GM18505 (cell line): ENCODE measurements at regions not wholly inside any gene's neighbourhood (a gene's known extent, or its start where the extent isn't known, plus 50 kb on each side); places are given as distances from the start of the nearest gene placed in this dataset.
"Not testable (repeated sequence)": the region's sequence is repeated elsewhere in the genome, so short reads cannot be mapped to it uniquely, and the experiment has no call there.

Source experiments
- ATAC-seq: cut with Tn5 transposase; IDR thresholded peaks from one replicate; pipeline ENCODE4 v1.9.1; 2021; ENCODE audit not compliant: unreplicated experiment
- POLR2A ChIP-seq: IDR thresholded peaks from 4 replicates; pipeline ENCODE4 v1.6.1; 2011; ENCODE audit warnings: borderline replicate concordance; ENCODE audit not compliant: insufficient read depth, insufficient read length; ENCODE audit errors: extremely low read depth

- TF ChIP-seq POLR2A = no peak
- no peak for ATAC-seq
Observed at GRCh38 chrX:148080593-148080992, 99.5 kb downstream of the FMR1NB start.

- TF ChIP-seq POLR2A = no peak
- no peak for ATAC-seq
Observed at GRCh38 chrX:148084611-148085010, 103.5 kb downstream of the FMR1NB start.

- no peak for ATAC-seq
- no peak for TF ChIP-seq POLR2A
Observed at GRCh38 chrX:148120151-148120550, 139.0 kb downstream of the FMR1NB start.

- no peak for TF ChIP-seq POLR2A
- no peak for ATAC-seq
Observed at GRCh38 chrX:148120999-148121623, 140.0 kb downstream of the FMR1NB start.

GRCh38 chrX:148128872-148129505 lies 147.9 kb downstream of the FMR1NB start:
- ATAC-seq = not testable (repeated sequence)

- TF ChIP-seq POLR2A = no peak
Observed at GRCh38 chrX:148133105-148133725, 152.1 kb downstream of the FMR1NB start.

GRCh38 chrX:148134578-148134977 lies 153.4 kb downstream of the FMR1NB start:
- TF ChIP-seq POLR2A = no peak
- ATAC-seq = no peak

More at GRCh38 chrX:148133105-148133725, 152.1 kb downstream of the FMR1NB start:
- ATAC-seq = no peak

GRCh38 chrX:148135738-148136137 lies 154.6 kb downstream of the FMR1NB start:
- ATAC-seq = no peak
- no peak for TF ChIP-seq POLR2A

GRCh38 chrX:148146121-148146520 lies 165.0 kb downstream of the FMR1NB start:
- no peak for ATAC-seq
- TF ChIP-seq POLR2A = no peak

GRCh38 chrX:148156986-148157385 lies 175.8 kb downstream of the FMR1NB start:
- no peak for ATAC-seq
- no peak for TF ChIP-seq POLR2A

GRCh38 chrX:148159796-148160195 lies 178.7 kb downstream of the FMR1NB start:
- ATAC-seq = no peak

GRCh38 chrX:148161701-148162100 lies 180.6 kb downstream of the FMR1NB start:
- no peak for ATAC-seq
- no peak for TF ChIP-seq POLR2A

More at GRCh38 chrX:148159796-148160195, 178.7 kb downstream of the FMR1NB start:
- TF ChIP-seq POLR2A = no peak

GRCh38 chrX:148185631-148186030 lies 204.5 kb downstream of the FMR1NB start:
- TF ChIP-seq POLR2A = no peak
- ATAC-seq = no peak

- no peak for TF ChIP-seq POLR2A
- ATAC-seq = no peak
Observed at GRCh38 chrX:148192547-148192946, 211.4 kb downstream of the FMR1NB start.
